Activated T-helper 9 cell treated with anti-CD3 and anti-CD28 coated beads, Interleukin-2, amount 50 U/mL, for 16 hours (primary cell): ENCODE measurements at regions not wholly inside any gene's neighbourhood (a gene's known extent, or its start where the extent isn't known, plus 50 kb on each side); places are given as distances from the start of the nearest gene placed in this dataset.
"Not testable (repeated sequence)": the region's sequence is repeated elsewhere in the genome, so short reads cannot be mapped to it uniquely, and the experiment has no call there.

Source experiments
- DNase-seq: peaks from one replicate; pipeline ENCODE4 v3.0.0-alpha.2; 2020; ENCODE audit warnings: low read depth

- DNase-seq, result no peak
These were observed 307.1 kb upstream of the ZNF507 start for GRCh38 chr19:32038021-32038920.

- no peak for DNase-seq
These were observed 306.4 kb upstream of the ZNF507 start for GRCh38 chr19:32038961-32039360.

- DNase-seq, result no peak
These were observed 306.0 kb upstream of the ZNF507 start for GRCh38 chr19:32039440-32039839.

DNA sequence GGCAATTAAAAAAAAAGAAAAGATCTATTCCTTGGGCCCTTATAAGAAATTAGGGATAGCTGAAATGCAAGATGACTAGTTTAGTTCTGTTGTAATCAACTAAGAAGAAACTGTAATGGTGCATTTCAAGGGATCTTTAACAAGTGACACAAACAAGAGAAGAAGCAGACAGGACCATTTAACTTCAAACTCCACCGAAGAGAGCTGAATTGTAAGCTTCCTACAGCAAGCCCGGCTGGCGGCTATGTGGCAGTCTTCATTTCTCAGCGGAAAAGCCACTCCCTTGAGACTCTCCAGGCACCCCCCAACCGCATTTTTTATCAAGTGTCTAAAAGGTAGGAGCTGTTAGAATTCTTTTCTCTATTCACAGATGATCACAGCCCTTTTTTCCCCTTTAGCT is 305.2 kb upstream of the ZNF507 start:
- DNase-seq, result no peak

DNA sequence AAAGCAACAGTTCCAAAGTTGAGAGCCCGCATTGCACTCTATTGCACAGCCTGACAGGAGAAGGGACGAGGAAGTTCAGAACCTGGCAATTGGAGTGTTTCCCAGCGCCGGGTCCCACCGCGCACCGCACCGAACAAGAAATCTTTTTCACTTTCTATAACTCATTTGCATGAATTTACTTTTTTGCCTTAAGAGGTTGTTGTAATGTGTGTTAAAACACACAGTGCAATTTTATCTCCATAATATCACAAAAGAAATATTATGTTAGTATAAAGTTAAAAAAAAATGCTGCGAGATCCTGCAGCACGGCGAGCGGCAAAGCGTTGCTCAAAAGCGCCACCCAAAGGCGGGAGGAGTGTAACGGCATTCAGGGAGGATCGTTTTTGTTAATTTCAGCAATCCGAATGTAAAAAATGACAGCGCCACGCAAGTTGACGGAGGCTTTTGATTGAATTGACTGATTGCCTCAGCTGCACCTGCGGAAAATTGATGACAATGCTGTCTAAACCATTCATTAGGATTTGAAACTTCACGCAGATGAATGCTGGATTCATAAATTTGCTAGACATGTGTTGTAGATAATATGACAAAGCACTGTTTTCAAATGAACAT is 303.6 kb upstream of the ZNF507 start:
- DNase-seq, result no peak

GRCh38 chr19:32047788-32048187 is 297.6 kb upstream of the ZNF507 start:
- no peak for DNase-seq

- DNase-seq, result no peak
These were observed 292.0 kb upstream of the ZNF507 start for GRCh38 chr19:32053376-32053775.

- no peak for DNase-seq
These were observed 291.5 kb upstream of the ZNF507 start for GRCh38 chr19:32053861-32054260.

GRCh38 chr19:32058131-32058530 is 287.3 kb upstream of the ZNF507 start:
- no peak for DNase-seq

- no peak for DNase-seq
These were observed 284.1 kb upstream of the ZNF507 start for GRCh38 chr19:32061315-32061714.

- no peak for DNase-seq
These were observed 281.8 kb upstream of the ZNF507 start for GRCh38 chr19:32063601-32064000.

- DNase-seq, result no peak
These were observed 279.4 kb upstream of the ZNF507 start for GRCh38 chr19:32066056-32066455.

DNA sequence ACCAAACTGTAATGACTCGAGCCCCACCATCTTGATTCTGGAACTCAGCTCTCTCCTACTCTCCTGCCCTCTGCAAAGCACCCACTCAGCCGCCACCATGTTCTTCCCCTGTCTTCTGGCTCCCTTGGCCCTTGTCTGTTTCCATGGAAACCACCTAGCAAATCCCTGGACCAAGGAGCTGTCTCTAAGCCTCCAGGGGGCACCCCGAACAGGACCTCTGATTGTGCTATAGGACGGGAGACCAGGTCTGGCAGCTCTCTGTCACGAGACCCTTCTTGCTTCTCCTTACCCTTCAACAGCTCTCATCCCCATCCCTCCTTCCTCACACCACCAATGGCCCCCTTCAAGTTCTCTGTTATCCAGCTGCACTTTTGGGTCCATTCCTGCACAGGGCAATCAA is 277.7 kb upstream of the ZNF507 start:
- no peak for DNase-seq

- no peak for DNase-seq
These were observed 276.6 kb upstream of the ZNF507 start for GRCh38 chr19:32068793-32069192.

DNA sequence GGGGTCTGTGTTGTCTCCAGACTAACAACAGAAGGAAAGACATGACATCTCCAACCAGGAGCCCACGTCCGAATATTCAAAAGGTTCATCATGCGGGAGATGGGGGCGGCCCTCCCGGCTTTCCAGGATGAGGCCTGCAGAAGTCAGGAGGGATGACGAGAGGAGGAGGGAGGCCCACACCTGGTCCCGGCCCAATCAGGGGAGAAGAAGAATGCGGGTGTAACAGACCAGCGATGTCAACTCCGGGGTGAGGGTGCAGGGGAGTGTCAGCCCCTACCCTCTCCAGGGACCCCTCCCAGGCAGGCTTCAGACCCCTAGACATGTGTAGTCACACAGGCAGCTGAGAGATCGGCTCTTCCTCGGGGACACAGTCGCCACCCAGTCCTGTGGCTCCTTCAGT is 275.3 kb upstream of the ZNF507 start:
- DNase-seq, result no peak

- no peak for DNase-seq
These were observed 263.4 kb upstream of the ZNF507 start for GRCh38 chr19:32082028-32082427.

GRCh38 chr19:32084756-32085363 is 260.6 kb upstream of the ZNF507 start:
- not testable (repeated sequence) for DNase-seq

GRCh38 chr19:32091241-32091640 is 254.2 kb upstream of the ZNF507 start:
- DNase-seq, result no peak

- no peak for DNase-seq
These were observed 248.4 kb upstream of the ZNF507 start for GRCh38 chr19:32097011-32097410.

- no peak for DNase-seq
These were observed 247.8 kb upstream of the ZNF507 start for GRCh38 chr19:32097620-32098019.

DNA sequence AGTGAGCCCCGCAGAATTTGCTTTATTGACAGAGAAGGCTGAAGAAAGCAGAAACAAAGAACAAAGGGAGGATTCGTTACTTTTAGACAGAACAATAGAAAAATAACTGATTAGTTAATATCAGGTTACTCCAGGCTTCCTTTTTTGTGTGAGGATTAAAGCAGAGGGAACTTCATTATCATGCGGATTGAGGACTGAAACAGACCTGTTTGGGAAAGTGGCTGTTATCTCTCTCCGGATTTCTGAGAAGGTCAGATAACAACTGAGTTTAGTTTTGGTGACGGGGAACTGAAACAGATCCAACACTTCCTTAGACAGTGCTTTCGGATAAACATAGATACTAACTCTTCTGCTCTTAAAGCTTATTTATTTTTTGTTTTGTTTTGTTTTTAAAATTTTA is 246.4 kb upstream of the ZNF507 start:
- no peak for DNase-seq

DNA sequence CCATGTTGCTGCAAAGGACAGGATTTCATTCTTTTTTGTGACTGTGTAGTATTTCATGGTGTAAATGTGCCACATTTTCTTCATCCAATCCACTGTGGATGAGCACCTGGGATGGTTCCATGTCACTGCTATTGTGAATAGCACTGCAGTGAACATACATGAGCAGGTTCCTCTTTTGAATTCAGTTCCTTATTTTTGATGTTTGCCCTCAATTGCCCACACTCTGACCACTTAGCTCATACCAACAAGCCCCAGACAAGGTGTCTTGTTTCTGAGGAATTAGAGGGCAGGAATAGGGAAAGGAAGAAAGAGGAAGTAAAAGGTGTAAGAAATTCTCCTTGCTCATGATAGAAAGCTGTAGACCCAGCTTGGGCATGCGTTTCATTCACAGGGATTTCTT is 244.2 kb upstream of the ZNF507 start:
- no peak for DNase-seq

DNA sequence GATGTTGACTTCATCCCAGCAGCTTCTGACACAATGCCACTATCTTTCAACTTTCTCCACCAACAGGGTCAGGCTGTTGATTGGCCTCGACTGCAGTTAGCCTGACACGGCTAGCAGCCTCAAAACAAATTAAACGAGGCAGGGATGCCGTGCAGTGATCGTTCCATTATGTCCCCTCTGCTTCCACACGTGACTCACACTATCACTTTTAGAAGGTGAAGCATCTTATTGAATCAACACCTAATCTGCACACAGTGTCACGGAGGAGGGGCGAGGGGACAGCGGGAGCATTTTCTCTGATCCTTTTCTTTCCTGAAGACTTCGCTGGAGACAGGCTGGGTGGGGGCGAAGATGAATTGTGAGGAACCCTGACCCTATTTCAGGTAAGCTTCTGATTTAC is 241.9 kb upstream of the ZNF507 start:
- no peak for DNase-seq
